ENCODE measurements at regions not wholly inside any gene's neighbourhood (a gene's known extent, or its start where the extent isn't known, plus 50 kb on each side); places are given as distances from the start of the nearest gene placed in this dataset.

- H3K27me3 ChIP-seq (ENCODE audit: control insufficient read depth, insufficient read depth, low read length), result no peaks in the 10 kb centered on the region
- H4K20me1 ChIP-seq (ENCODE audit: control insufficient read depth, extremely low read depth, insufficient read depth, low read length), result no peaks in the 10 kb centered on the region
- no peak overlapping the region for H2AFZ ChIP-seq (ENCODE audit: low read length)
- no peaks in the 10 kb centered on the region for H3K36me3 ChIP-seq (ENCODE audit: control insufficient read depth, insufficient read depth, low read length)
- no peak overlapping the region for H3K9ac ChIP-seq (ENCODE audit: insufficient read depth, low read length)
- TF ChIP-seq EZH2 (IDR thresholded peaks at IDR 0.05; ENCODE audit: low read length, missing control alignments), result no peak
- no peak for TF ChIP-seq CTCF (conservative IDR thresholded peaks at IDR 0.05 in 1 of 2, IDR thresholded peaks at IDR 0.05 in 1 of 2; ENCODE audit: low read depth in 1 of 2, low read length in 2 of 2)
- peak in 1 of 2 donors; percentile 86 for DNase-seq (ENCODE audit: low read depth in 2 of 2)
- H3K79me2 ChIP-seq (ENCODE audit: control insufficient read depth, insufficient read depth, low read length), result no peaks in the 10 kb centered on the region
- H3K4me3 ChIP-seq (replicated peaks in 1 of 4; ENCODE audit: control extremely low read depth in 1 of 4, insufficient read depth in 1 of 4, low read depth in 3 of 4, low read length in 4 of 4), result no peak overlapping the region
- no peak overlapping the region for H3K27ac ChIP-seq (ENCODE audit: insufficient read depth, low read length)
- H3K9me3 ChIP-seq (ENCODE audit: control insufficient read depth, insufficient read depth, low read depth, low read length), result no peaks in the 10 kb centered on the region
- H3K4me2 ChIP-seq (ENCODE audit: extremely low read depth, insufficient read depth, low read length), result no peak overlapping the region
- H3K4me1 ChIP-seq (ENCODE audit: control insufficient read depth, extremely low read depth, insufficient read depth, low read length), result no peaks in the 10 kb centered on the region
Measured at GRCh38 chr16:5321930-5322329, 224.3 kb upstream of the EEF2KMT start.

DNA sequence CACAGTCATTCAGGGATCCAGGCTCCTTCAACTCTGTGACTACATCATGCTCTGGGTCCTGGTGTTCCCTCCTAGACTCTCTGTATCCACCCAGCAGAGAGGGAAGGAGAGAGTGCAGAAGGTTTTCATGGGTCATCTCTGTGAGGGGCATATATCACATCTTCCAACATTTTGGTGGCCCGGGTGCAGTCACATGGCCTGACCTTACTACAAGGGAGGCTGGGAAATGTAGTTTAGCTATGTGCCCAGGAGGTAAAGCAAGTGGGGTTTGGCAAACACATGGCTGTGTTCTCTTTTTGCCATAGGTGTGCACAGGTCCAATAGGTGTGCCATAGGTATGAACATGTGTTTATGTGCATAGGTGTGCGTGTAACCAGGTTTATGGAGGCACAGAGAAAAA lies 222.2 kb upstream of the EEF2KMT start:
- Histone ChIP-seq H3K4me1 (ENCODE audit: control insufficient read depth, extremely low read depth, insufficient read depth, low read length) (no peaks in the 10 kb centered on the region), H3K36me3 (ENCODE audit: control insufficient read depth, insufficient read depth, low read length) (no peaks in the 10 kb centered on the region), H3K4me2 (ENCODE audit: extremely low read depth, insufficient read depth, low read length) (no peak overlapping the region), H2AFZ (ENCODE audit: low read length) (no peak overlapping the region), H3K4me3 (replicated peaks in 1 of 4; ENCODE audit: control extremely low read depth in 1 of 4, insufficient read depth in 1 of 4, low read depth in 3 of 4, low read length in 4 of 4) (no peak overlapping the region), H3K9me3 (ENCODE audit: control insufficient read depth, insufficient read depth, low read depth, low read length) (no peaks in the 10 kb centered on the region), H3K27me3 (ENCODE audit: control insufficient read depth, insufficient read depth, low read length) (no peaks in the 10 kb centered on the region), H4K20me1 (ENCODE audit: control insufficient read depth, extremely low read depth, insufficient read depth, low read length) (no peaks in the 10 kb centered on the region), H3K9ac (ENCODE audit: insufficient read depth, low read length) (no peak overlapping the region), H3K79me2 (ENCODE audit: control insufficient read depth, insufficient read depth, low read length) (no peaks in the 10 kb centered on the region), H3K27ac (ENCODE audit: insufficient read depth, low read length) (no peak overlapping the region)
- DNase-seq (ENCODE audit: low read depth in 2 of 2), result no peak
- TF ChIP-seq CTCF (conservative IDR thresholded peaks at IDR 0.05 in 1 of 2, IDR thresholded peaks at IDR 0.05 in 1 of 2; ENCODE audit: low read depth in 1 of 2, low read length in 2 of 2), result no peak
- TF ChIP-seq EZH2 (IDR thresholded peaks at IDR 0.05; ENCODE audit: low read length, missing control alignments), result no peak

GRCh38 chr16:5315914-5316313 lies 218.3 kb upstream of the EEF2KMT start:
- Histone ChIP-seq H4K20me1 (ENCODE audit: control insufficient read depth, extremely low read depth, insufficient read depth, low read length) (no peaks in the 10 kb centered on the region), H3K36me3 (ENCODE audit: control insufficient read depth, insufficient read depth, low read length) (no peaks in the 10 kb centered on the region), H3K79me2 (ENCODE audit: control insufficient read depth, insufficient read depth, low read length) (no peaks in the 10 kb centered on the region), H3K27me3 (ENCODE audit: control insufficient read depth, insufficient read depth, low read length) (no peaks in the 10 kb centered on the region), H3K4me2 (ENCODE audit: extremely low read depth, insufficient read depth, low read length) (no peak overlapping the region), H3K9me3 (ENCODE audit: control insufficient read depth, insufficient read depth, low read depth, low read length) (no peaks in the 10 kb centered on the region), H3K27ac (ENCODE audit: insufficient read depth, low read length) (no peak overlapping the region), H3K4me3 (replicated peaks in 1 of 4; ENCODE audit: control extremely low read depth in 1 of 4, insufficient read depth in 1 of 4, low read depth in 3 of 4, low read length in 4 of 4) (no peak overlapping the region), H3K9ac (ENCODE audit: insufficient read depth, low read length) (no peak overlapping the region), H3K4me1 (ENCODE audit: control insufficient read depth, extremely low read depth, insufficient read depth, low read length) (no peaks in the 10 kb centered on the region), H2AFZ (ENCODE audit: low read length) (no peak overlapping the region)
- TF ChIP-seq EZH2 (IDR thresholded peaks at IDR 0.05; ENCODE audit: low read length, missing control alignments) (no peak), CTCF (conservative IDR thresholded peaks at IDR 0.05 in 1 of 2, IDR thresholded peaks at IDR 0.05 in 1 of 2; ENCODE audit: low read depth in 1 of 2, low read length in 2 of 2) (no peak)
- no peak for DNase-seq (ENCODE audit: low read depth in 2 of 2)

Data from fibroblast of lung (primary cell).